B cell (primary cell): ENCODE measurements at regions not wholly inside any gene's neighbourhood (a gene's known extent, or its start where the extent isn't known, plus 50 kb on each side); places are given as distances from the start of the nearest gene placed in this dataset.

Experiments used
- EZH2 ChIP-seq: IDR thresholded peaks from 2 replicates; pipeline ENCODE4 v1.6.1; 2012; ENCODE audit warnings: borderline replicate concordance, low read depth, mild to moderate bottlenecking, moderate library complexity, low read length; ENCODE audit not compliant: insufficient read depth, poor library complexity, severe bottlenecking
- TF ChIP-seq, protein P1 (sequence below): fragments of 200-600 bp; IDR thresholded peaks from one replicate; pipeline ENCODE4 v1.8.0; 2022; ENCODE audit warnings: antibody characterized with exemption, mild to moderate bottlenecking

DNA sequence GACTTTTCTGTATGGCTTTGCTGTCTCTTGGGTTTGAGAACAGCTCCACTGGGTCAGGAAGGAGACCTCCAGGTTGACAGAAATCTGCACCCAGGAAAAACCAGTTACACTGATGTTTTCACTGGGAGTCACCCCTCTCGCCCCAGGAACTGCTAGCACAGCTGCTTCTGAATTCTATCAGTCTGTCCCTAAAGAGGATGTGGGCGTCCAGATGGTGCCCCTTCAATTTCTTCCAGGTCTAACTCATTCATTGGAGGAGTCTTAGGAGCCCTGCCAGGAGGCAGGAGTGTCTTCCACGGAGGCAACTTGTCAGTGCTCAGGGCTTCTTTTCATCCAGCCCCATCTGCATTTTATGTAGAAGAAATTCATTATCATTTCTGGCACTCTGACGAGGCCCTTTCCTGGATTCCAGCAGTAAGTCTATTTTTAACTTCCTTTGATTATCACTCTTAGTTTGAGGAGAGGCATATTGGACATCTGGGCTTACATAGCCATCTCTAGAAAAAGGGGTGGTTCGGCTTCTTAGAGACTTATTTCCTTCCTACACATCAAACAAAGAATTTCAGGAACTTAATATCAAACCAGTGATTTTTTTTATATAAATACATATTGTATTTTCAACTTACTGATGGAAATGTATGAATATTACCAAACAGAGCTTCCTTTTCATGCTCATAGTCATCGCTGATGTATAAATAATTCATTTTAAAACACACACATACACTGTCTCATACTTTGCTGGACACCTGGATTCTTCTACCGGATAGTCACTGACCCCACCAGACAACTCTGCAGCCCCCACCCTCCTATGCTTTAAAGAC lies 148.8 kb downstream of the IRX2 start:
- TF ChIP-seq, protein P1, sequence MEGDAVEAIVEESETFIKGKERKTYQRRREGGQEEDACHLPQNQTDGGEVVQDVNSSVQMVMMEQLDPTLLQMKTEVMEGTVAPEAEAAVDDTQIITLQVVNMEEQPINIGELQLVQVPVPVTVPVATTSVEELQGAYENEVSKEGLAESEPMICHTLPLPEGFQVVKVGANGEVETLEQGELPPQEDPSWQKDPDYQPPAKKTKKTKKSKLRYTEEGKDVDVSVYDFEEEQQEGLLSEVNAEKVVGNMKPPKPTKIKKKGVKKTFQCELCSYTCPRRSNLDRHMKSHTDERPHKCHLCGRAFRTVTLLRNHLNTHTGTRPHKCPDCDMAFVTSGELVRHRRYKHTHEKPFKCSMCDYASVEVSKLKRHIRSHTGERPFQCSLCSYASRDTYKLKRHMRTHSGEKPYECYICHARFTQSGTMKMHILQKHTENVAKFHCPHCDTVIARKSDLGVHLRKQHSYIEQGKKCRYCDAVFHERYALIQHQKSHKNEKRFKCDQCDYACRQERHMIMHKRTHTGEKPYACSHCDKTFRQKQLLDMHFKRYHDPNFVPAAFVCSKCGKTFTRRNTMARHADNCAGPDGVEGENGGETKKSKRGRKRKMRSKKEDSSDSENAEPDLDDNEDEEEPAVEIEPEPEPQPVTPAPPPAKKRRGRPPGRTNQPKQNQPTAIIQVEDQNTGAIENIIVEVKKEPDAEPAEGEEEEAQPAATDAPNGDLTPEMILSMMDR, result no peak
- no peak for TF ChIP-seq EZH2
